Tibial nerve (tissue), 4 donors: ENCODE measurements at regions not wholly inside any gene's neighbourhood (a gene's known extent, or its start where the extent isn't known, plus 50 kb on each side); places are given as distances from the start of the nearest gene placed in this dataset.
A peak's percentile ranks its signal among the peaks of the same experiment; 100 is the strongest.

Source experiments
- DNase-seq, 2 donors: peaks; one replicate each; pipeline ENCODE4 v3.0.0-alpha.2; 2019; ENCODE audit warnings: low spot score in 2 of 2
- H3K27ac ChIP-seq, 4 donors: fragments of 200-600 bp; sonication (generic) in 3 of 4; one replicate each; pipeline ENCODE4 v1.5.1; 2017 to 2019; ENCODE audit warnings: mild to moderate bottlenecking in 1 of 4
- H3K27me3 ChIP-seq, 2 donors: fragments of 200-600 bp; sonication (generic) in 1 of 2; one replicate each; pipeline versions ENCODE4 v1.5.1 to v1.6.0; 2017 to 2019
- H3K36me3 ChIP-seq, 3 donors: fragments of 200-600 bp; sonication (generic); one replicate each; pipeline ENCODE4 v1.5.1; 2018 to 2019
- H3K4me1 ChIP-seq, 4 donors: fragments of 200-600 bp; sonication (generic) in 3 of 4; one replicate each; pipeline ENCODE4 v1.5.1; 2017 to 2019
- H3K4me3 ChIP-seq, 4 donors: fragments of 200-600 bp; sonication (generic) in 3 of 4; one replicate each; pipeline ENCODE4 v1.5.1; 2017 to 2019; ENCODE audit warnings: mild to moderate bottlenecking in 1 of 4, moderate library complexity in 1 of 4
- H3K9me3 ChIP-seq, 4 donors: fragments of 200-600 bp; sonication (generic) in 3 of 4; one replicate each; pipeline ENCODE4 v1.5.1; 2017 to 2019
- CTCF ChIP-seq, 5 experiments: fragments of 200-600 bp in 3 of 5; fragments of 450-650 bp in 2 of 5; sonication (generic) in 3 of 5; IDR thresholded peaks; one replicate each; pipeline ENCODE4 v1.5.1; 2016 to 2019; ENCODE audit warnings: antibody characterized with exemption in 5 of 5, mild to moderate bottlenecking in 3 of 5, moderate library complexity in 2 of 5
- EP300 ChIP-seq, 2 donors: sonication (generic); formaldehyde crosslinking; IDR thresholded peaks; one replicate each; pipeline ENCODE4 v1.6.1; 2017; ENCODE audit warnings: antibody characterized with exemption in 2 of 2, mild to moderate bottlenecking in 1 of 2
- POLR2A ChIP-seq, 2 donors: fragments of 450-650 bp; IDR thresholded peaks; one replicate each; pipeline ENCODE4 v1.6.1; 2017; ENCODE audit warnings: antibody characterized with exemption in 2 of 2, mild to moderate bottlenecking in 2 of 2, moderate library complexity in 2 of 2
- WGBS, 2 donors: methylation state at CpG; one replicate each; pipeline ENCODE4 v1.1.5; 2018; 5-methylcytosine and 5-hydroxymethylcytosine counted together

DNA sequence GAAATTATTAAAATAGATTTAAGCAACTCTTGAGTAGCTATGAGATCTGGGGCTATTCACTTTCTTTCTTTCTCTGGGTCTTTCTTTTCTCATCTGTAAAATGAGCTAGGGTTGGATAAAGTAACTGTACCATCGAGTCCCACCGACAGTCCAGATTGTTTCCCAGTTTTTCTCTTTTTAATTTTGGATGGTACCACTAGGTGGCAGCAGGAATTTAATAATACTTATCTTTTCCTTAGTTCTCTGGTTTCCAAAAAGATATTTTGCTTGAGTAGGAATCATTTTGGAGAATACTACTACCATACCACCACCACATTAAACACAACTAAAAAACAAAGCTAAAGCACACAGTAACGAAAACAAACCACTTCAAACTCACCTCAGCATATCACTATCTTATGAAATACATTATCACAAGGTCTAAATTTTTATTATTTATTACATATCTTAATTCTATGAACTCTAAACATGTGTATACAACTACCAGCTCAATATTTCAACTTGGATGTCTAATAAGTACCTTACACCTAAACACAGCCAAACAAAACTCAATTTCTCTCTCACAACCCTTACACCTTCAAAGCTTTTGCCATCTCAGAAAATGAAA is 584.0 kb downstream of the KCNA4 start:
- no peak for DNase-seq
- Histone ChIP-seq H3K27me3 (no peaks in the 10 kb centered on the region), H3K4me3 (no peak overlapping the region), H3K36me3 (no peaks in the 10 kb centered on the region), H3K9me3 (no peaks in the 10 kb centered on the region), H3K4me1 (no peaks in the 10 kb centered on the region), H3K27ac (no peak overlapping the region)
- WGBS, 2 donors = 26 to 33% methylated on average over 3 of the region's 3 CpGs
- TF ChIP-seq POLR2A (IDR thresholded peaks at IDR 0.05) = no peak
- TF ChIP-seq CTCF (IDR thresholded peaks at IDR 0.05) = peak in 3 of 5 experiments; percentile 14 to 40 (median 23)

GRCh38 chr11:29405305-29405704 is 611.5 kb downstream of the KCNA4 start:
- Histone ChIP-seq H3K27ac (no peak overlapping the region), H3K4me1 (no peaks in the 10 kb centered on the region), H3K27me3 (no peaks in the 10 kb centered on the region), H3K36me3 (no peaks in the 10 kb centered on the region), H3K4me3 (no peak overlapping the region), H3K9me3 (no peaks in the 10 kb centered on the region)
- no peak for DNase-seq
- TF ChIP-seq EP300 (IDR thresholded peaks at IDR 0.05) = no peak
- no peak for TF ChIP-seq POLR2A (IDR thresholded peaks at IDR 0.05)
- no peak for TF ChIP-seq CTCF (IDR thresholded peaks at IDR 0.05)

DNA sequence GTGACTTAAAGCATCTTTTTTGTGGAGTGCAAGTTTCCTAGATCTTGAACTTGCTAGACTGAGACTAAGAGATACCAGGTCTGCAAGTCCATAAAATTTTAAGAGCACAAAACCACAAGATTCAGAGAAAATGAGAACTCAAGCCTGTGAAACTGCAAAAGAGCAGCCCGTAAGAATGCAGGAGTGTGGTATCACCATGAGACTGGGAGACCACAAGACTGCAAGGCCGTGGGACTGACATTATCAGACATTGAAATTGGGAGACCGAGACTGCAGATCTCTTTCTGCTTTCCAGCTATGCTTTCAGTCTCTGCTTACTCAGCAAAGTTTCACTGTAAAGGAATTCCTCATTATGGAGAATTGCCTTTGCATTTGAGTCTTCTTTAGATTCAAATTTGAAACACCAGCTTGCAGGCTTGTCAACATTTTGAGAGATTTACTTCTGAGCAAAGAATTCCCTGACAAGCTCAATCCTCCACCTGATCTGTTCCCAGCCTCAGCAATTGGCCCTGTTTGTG is 621.2 kb downstream of the KCNA4 start:
- Histone ChIP-seq H3K9me3 (peaks cover 0 to 2% (median 0%) of the 10 kb centered on the region in 4 donors), H3K4me1 (no peaks in the 10 kb centered on the region), H3K36me3 (no peaks in the 10 kb centered on the region), H3K4me3 (no peak overlapping the region), H3K27ac (no peak overlapping the region), H3K27me3 (no peaks in the 10 kb centered on the region)
- TF ChIP-seq EP300 (IDR thresholded peaks at IDR 0.05) (no peak), POLR2A (IDR thresholded peaks at IDR 0.05) (no peak), CTCF (IDR thresholded peaks at IDR 0.05) (no peak)
- 41 to 51% methylated on average over 3 of the region's 3 CpGs for WGBS, 2 donors
- DNase-seq = no peak

GRCh38 chr11:29389793-29390192 is 627.0 kb downstream of the KCNA4 start:
- Histone ChIP-seq H3K27me3 (no peaks in the 10 kb centered on the region), H3K4me3 (no peak overlapping the region), H3K9me3 (peaks cover 0 to 3% (median 0%) of the 10 kb centered on the region in 4 donors), H3K4me1 (no peaks in the 10 kb centered on the region), H3K36me3 (no peaks in the 10 kb centered on the region), H3K27ac (no peak overlapping the region)
- TF ChIP-seq CTCF (IDR thresholded peaks at IDR 0.05) (no peak), POLR2A (IDR thresholded peaks at IDR 0.05) (no peak), EP300 (IDR thresholded peaks at IDR 0.05) (no peak)
- DNase-seq = no peak
- WGBS, 2 donors = 80 to 88% methylated on average over 1 of the region's 1 CpG

- Histone ChIP-seq H3K4me1 (no peaks in the 10 kb centered on the region), H3K27ac (no peak overlapping the region), H3K9me3 (peaks cover 0 to 12% (median 0%) of the 10 kb centered on the region in 4 donors), H3K36me3 (no peaks in the 10 kb centered on the region), H3K27me3 (no peaks in the 10 kb centered on the region), H3K4me3 (no peak overlapping the region)
- 71 to 79% methylated on average over 1 of the region's 1 CpG for WGBS, 2 donors
- DNase-seq = no peak
- TF ChIP-seq EP300 (IDR thresholded peaks at IDR 0.05) (no peak), POLR2A (IDR thresholded peaks at IDR 0.05) (no peak), CTCF (IDR thresholded peaks at IDR 0.05) (no peak)
These were observed 643.1 kb downstream of the KCNA4 start for GRCh38 chr11:29373725-29374124.
